ENCODE measurements at regions not wholly inside any gene's neighbourhood (a gene's known extent, or its start where the extent isn't known, plus 50 kb on each side); places are given as distances from the start of the nearest gene placed in this dataset.

GRCh38 chr5:34496260-34496691, 159.9 kb upstream of the RAI14 start:
- Histone ChIP-seq H3K9me3 (peaks cover 0 to 17% (median 0%) of the 10 kb centered on the region in 11 donors), H3K4me3 (peak overlapping the region in 1 of 10 donors; percentile 5), H3K27ac (peak overlapping the region in 2 of 10 donors; percentile 34 to 39), H3K27me3 (no peaks in the 10 kb centered on the region), H3K36me3 (no peaks in the 10 kb centered on the region), H3K4me1 (peaks cover 0 to 46% (median 16%) of the 10 kb centered on the region in 9 donors)
- intact Hi-C loops (cut with DNase I): no loop called here
- WGBS, 2 donors: 52 to 56% methylated on average over 13 of the region's 13 CpGs
- no peak for TF ChIP-seq CTCF (IDR thresholded peaks at IDR 0.05)
- ATAC-seq (no peak), DNase-seq (no peak)

GRCh38 chr5:34496701-34497469, 159.2 kb upstream of the RAI14 start:
- intact Hi-C loops (cut with DNase I): no loop called here
- peak overlapping the region in 1 of 10 donors; percentile 5 for H3K4me3 ChIP-seq

GRCh38 chr5:34497470-34497808, 158.7 kb upstream of the RAI14 start:
- H3K27ac ChIP-seq: peak overlapping the region in 4 of 10 donors; percentile 1 to 39 (median 27)

More at GRCh38 chr5:34496701-34497469, 159.2 kb upstream of the RAI14 start:
- WGBS, 2 donors: 45% methylated on average over 10 of the region's 10 CpGs
- ATAC-seq (peak; percentile 67 to 90 (median 86)), DNase-seq (peak; percentile 70 to 76)
- Histone ChIP-seq H3K36me3 (no peaks in the 10 kb centered on the region), H3K27ac (peak overlapping the region in 4 of 10 donors; percentile 1 to 39 (median 27)), H3K9me3 (peaks cover 0 to 17% (median 0%) of the 10 kb centered on the region in 11 donors), H3K4me1 (peaks cover 0 to 46% (median 16%) of the 10 kb centered on the region in 9 donors), H3K27me3 (no peaks in the 10 kb centered on the region)
- TF ChIP-seq CTCF (IDR thresholded peaks at IDR 0.05): no peak

GRCh38 chr5:34498572-34498971, 157.6 kb upstream of the RAI14 start:
- 78 to 88% methylated on average over 4 of the region's 4 CpGs for WGBS, 2 donors
- H3K4me3 ChIP-seq: no peak overlapping the region
- H3K27me3 ChIP-seq: peaks cover 0 to 9% (median 0%) of the 10 kb centered on the region in 7 donors
- H3K9me3 ChIP-seq: peaks cover 0 to 13% (median 0%) of the 10 kb centered on the region in 11 donors
- TF ChIP-seq CTCF (IDR thresholded peaks at IDR 0.05): no peak
- ATAC-seq: no peak
- no peak for DNase-seq
- intact Hi-C loops (cut with DNase I): no loop called here
- peak overlapping the region in 2 of 10 donors; percentile 35 to 52 for H3K27ac ChIP-seq
- H3K36me3 ChIP-seq: no peaks in the 10 kb centered on the region
- H3K4me1 ChIP-seq: peaks cover 0 to 53% (median 23%) of the 10 kb centered on the region in 9 donors

More at GRCh38 chr5:34497470-34497808, 158.7 kb upstream of the RAI14 start:
- ATAC-seq: peak in 3 of 8 donors; percentile 23 to 36 (median 29)
- Histone ChIP-seq H3K27me3 (peaks cover 0 to 3% (median 0%) of the 10 kb centered on the region in 7 donors), H3K9me3 (peaks cover 0 to 17% (median 0%) of the 10 kb centered on the region in 11 donors), H3K4me1 (peaks cover 0 to 46% (median 16%) of the 10 kb centered on the region in 9 donors), H3K4me3 (no peak overlapping the region), H3K36me3 (no peaks in the 10 kb centered on the region)
- TF ChIP-seq CTCF (IDR thresholded peaks at IDR 0.05): no peak
- DNase-seq: peak in 1 of 2 donors; percentile 41
- 54 to 85% methylated on average over 3 of the region's 3 CpGs for WGBS, 2 donors
- intact Hi-C loops (cut with DNase I): no loop called here

Measured in heart right ventricle (tissue), 16 donors.